ENCODE measurements at regions not wholly inside any gene's neighbourhood (a gene's known extent, or its start where the extent isn't known, plus 50 kb on each side); places are given as distances from the start of the nearest gene placed in this dataset.

- POLR2A ChIA-PET = no interaction called here
- H3K36me3 ChIP-seq (ENCODE audit: control insufficient read depth, insufficient read depth, low read length) = no peaks in the 10 kb centered on the region
- no peak overlapping the region for H3K4me3 ChIP-seq (ENCODE audit: low read depth, low read length)
- no peaks in the 10 kb centered on the region; the same call in 1 of the 2 replicates for H3K27me3 ChIP-seq (ENCODE audit: control insufficient read depth, insufficient read depth, low read length)
- CTCF ChIA-PET = interaction anchor here (0.5 kb wide), 1 partner anchor 82 kb away, joined by 4 read pairs; no protein-coding TSS in a partner anchor
- DNase-seq (ENCODE audit: low read depth) = no peak
- no peak for TF ChIP-seq CTCF (IDR thresholded peaks at IDR 0.05; ENCODE audit: insufficient read depth, low read depth, low read length)
Measured at GRCh38 chr12:87923361-87923760, 105.8 kb downstream of the C12orf50 start.

GRCh38 chr12:87922736-87923135 lies 106.5 kb downstream of the C12orf50 start:
- Histone ChIP-seq H3K27me3 (ENCODE audit: control insufficient read depth, insufficient read depth, low read length) (no peaks in the 10 kb centered on the region; the same call in 1 of the 2 replicates), H3K36me3 (ENCODE audit: control insufficient read depth, insufficient read depth, low read length) (no peaks in the 10 kb centered on the region), H3K4me3 (ENCODE audit: low read depth, low read length) (no peak overlapping the region)
- POLR2A ChIA-PET = no interaction called here
- CTCF ChIA-PET = interaction anchor here (0.6 to 1.0 kb wide), 2 partner anchors 56 to 1994 kb away, joined by 3 to 4 read pairs; no protein-coding TSS in a partner anchor
- no peak for TF ChIP-seq CTCF (IDR thresholded peaks at IDR 0.05; ENCODE audit: insufficient read depth, low read depth, low read length)
- DNase-seq (ENCODE audit: low read depth) = no peak

GRCh38 chr12:87921621-87922020 lies 107.6 kb downstream of the C12orf50 start:
- Histone ChIP-seq H3K27me3 (ENCODE audit: control insufficient read depth, insufficient read depth, low read length) (no peaks in the 10 kb centered on the region), H3K36me3 (ENCODE audit: control insufficient read depth, insufficient read depth, low read length) (no peaks in the 10 kb centered on the region), H3K4me3 (ENCODE audit: low read depth, low read length) (no peak overlapping the region)
- POLR2A ChIA-PET = no interaction called here
- no peak for DNase-seq (ENCODE audit: low read depth)
- CTCF ChIA-PET = no interaction called here
- no peak for TF ChIP-seq CTCF (IDR thresholded peaks at IDR 0.05; ENCODE audit: insufficient read depth, low read depth, low read length)

- Histone ChIP-seq H3K27me3 (ENCODE audit: control insufficient read depth, insufficient read depth, low read length) (no peaks in the 10 kb centered on the region), H3K4me3 (ENCODE audit: low read depth, low read length) (no peak overlapping the region), H3K36me3 (ENCODE audit: control insufficient read depth, insufficient read depth, low read length) (no peaks in the 10 kb centered on the region)
- POLR2A ChIA-PET = no interaction called here
- DNase-seq (ENCODE audit: low read depth) = no peak
- no peak for TF ChIP-seq CTCF (IDR thresholded peaks at IDR 0.05; ENCODE audit: insufficient read depth, low read depth, low read length)
- CTCF ChIA-PET = no interaction called here
Measured at GRCh38 chr12:87920139-87920538, 109.1 kb downstream of the C12orf50 start.

- CTCF ChIA-PET = no interaction called here
- no peak for TF ChIP-seq CTCF (IDR thresholded peaks at IDR 0.05; ENCODE audit: insufficient read depth, low read depth, low read length)
- no peak overlapping the region for H3K4me3 ChIP-seq (ENCODE audit: low read depth, low read length)
- no peaks in the 10 kb centered on the region for H3K36me3 ChIP-seq (ENCODE audit: control insufficient read depth, insufficient read depth, low read length)
- no peak for DNase-seq (ENCODE audit: low read depth)
- H3K27me3 ChIP-seq (ENCODE audit: control insufficient read depth, insufficient read depth, low read length) = no peaks in the 10 kb centered on the region
- POLR2A ChIA-PET = no interaction called here
Measured at GRCh38 chr12:87901457-87901856, 127.7 kb downstream of the C12orf50 start.
